HT1080 (cell line): ENCODE measurements at regions not wholly inside any gene's neighbourhood (a gene's known extent, or its start where the extent isn't known, plus 50 kb on each side); places are given as distances from the start of the nearest gene placed in this dataset.

Experiments used
- DNase-seq: peaks from one replicate; pipeline ENCODE4 v3.0.0-alpha.2; 2015; ENCODE audit warnings: low read depth

GRCh38 chr12:107468182-107468581, 217.4 kb upstream of the PWP1 start:
- no peak for DNase-seq

DNA sequence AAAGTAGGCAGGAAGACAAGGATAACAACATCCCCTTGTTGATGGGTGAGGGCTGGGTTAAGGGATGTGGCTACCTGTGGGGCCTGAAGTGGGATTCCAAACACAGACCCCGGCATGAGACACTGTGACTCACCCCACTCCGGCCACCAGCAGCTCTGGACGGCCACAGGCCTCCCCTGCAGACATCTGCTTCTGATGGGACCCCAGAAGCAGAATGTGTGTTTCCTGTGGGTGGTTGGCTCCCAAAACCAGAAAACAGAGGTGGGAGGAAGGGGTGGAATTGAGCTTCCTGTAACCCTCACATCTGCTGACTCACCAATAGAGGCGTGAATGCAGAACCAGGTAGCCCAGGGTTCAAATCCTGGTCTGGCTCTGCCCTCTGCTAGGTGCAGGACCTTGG, 216.6 kb upstream of the PWP1 start:
- peak; percentile 38 for DNase-seq

GRCh38 chr12:107470645-107471044, 215.0 kb upstream of the PWP1 start:
- DNase-seq, result no peak

- no peak for DNase-seq
These were observed 213.3 kb upstream of the PWP1 start for GRCh38 chr12:107472308-107472707.

- no peak for DNase-seq
These were observed 211.5 kb upstream of the PWP1 start for GRCh38 chr12:107474099-107474498.

GRCh38 chr12:107474639-107475539, 210.7 kb upstream of the PWP1 start:
- no peak for DNase-seq

- no peak for DNase-seq
These were observed 209.7 kb upstream of the PWP1 start for GRCh38 chr12:107475900-107476299.

DNA sequence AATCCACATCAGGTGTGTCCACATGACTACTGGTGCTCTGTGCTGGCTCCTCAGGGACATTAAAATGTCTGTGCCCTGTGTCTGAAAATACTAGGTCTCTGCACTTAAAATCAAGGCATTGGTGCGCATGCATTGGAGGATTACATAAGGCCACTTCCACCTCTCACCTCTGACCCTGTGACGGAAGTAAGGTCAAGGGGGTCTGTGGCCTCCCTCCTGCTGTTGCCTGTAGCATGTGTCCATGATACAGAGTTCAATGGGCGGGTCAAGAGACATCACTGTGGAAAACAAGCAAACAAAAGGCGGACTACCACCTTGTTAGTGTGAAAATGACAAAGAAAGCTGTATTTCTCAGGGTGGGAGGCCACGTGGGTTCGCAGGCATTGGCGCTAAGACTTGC, 208.6 kb upstream of the PWP1 start:
- DNase-seq, result no peak

DNA sequence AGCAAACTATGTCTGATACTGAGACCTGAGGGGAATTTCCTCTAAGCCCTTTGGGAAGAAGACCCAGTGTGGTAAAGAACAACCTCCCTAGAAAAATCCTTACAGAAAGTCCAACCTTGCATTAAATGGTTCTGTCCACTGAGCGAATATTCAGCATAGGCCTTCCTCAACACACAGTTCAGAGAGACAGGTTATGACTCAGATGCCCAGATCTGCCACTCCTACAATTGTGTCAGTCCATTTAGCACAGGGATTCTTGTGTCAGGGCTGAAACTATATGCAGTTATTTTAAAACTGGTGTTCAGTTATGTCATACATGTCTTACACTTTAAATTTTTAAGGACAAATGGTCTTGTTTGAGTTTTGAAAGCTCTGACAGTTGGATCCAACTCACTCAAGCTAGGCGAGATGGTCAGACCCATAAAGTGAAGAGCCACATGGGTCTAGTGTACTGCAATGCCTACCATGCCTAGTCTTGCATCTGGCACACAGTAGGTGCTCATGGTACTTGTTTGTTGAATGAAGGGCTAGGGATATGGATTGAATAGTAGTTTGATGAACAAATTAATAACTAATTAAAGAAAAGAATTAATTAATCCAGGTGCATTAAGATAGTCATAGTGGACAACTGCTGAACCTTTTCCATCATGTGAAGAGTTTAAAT, 207.5 kb upstream of the PWP1 start:
- DNase-seq, result peak; percentile 59

GRCh38 chr12:107478881-107479280, 206.7 kb upstream of the PWP1 start:
- DNase-seq, result no peak

GRCh38 chr12:107480836-107481608, 204.6 kb upstream of the PWP1 start:
- no peak for DNase-seq

GRCh38 chr12:107484230-107484629, 201.4 kb upstream of the PWP1 start:
- no peak for DNase-seq

DNA sequence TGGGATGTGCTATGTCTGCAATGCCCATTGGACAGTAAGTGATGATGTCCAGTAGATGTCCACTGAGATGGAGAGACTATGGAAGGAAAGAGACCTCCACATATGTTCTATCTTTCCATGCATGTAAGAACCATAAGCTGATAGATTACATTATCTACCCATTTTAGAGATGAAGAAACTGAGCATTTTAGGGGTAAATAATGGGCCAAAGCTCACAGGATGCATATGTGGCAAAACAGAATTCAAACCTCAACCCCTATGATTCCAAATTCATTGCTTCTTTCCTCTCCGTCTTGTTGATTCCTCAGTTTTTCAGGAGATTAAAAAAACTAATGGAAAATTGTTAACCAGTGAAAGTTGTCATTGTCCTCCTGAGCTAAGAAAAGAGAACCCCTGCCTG, 200.7 kb upstream of the PWP1 start:
- no peak for DNase-seq

DNA sequence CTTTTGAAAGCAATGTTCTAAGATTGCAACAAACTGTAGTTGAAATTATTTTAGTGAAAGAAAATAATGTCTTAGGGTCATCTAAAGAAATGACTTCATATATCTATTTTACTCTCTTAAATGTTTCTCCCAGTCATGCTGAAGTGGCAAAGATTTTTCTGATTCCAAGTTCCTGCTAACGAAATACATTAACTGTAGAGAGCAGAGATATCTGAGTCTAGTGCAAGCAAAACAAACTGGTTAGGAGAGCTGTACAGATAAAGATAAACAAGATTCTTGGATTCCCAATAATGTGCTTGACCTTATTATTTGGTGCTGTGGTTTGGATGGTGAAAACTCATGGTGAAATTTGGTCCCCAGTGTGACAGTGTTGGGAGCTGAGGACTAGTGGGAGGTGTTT, 199.9 kb upstream of the PWP1 start:
- DNase-seq, result no peak

DNA sequence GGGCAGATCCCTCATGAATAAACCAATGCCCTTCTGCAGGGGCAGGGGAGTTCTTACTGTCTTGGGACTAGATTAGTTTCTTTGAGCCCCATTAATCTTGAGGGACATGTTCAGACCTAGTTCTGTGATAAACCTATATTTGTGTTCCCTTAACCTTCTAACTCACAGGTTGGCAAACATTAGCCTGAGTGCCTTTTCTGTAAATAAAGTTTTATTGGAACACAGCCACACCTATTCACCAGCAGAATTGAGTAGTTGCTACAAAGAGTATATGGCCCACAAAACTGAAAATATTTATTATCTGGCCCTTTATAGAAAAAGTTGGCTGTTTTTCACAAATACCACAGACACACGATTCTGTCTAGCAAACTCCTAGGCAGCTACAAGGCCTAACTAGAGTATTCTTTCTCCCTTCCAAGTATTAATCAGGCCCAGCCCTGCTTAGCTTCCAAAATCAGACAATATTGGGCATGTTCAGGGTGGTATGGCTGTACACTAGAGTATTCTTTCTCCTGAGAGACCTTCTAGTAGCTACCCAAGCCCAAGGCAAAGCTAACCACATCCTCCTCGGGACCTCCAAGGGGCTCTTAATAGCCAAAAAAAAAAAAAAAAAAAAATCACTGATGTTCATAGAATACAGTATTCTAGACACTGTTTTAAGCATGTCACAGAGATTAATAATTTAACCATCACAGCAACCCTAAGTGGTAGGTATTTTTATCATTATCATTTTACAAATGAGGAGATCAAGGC, 199.3 kb upstream of the PWP1 start:
- DNase-seq, result no peak

- no peak for DNase-seq
These were observed 198.5 kb upstream of the PWP1 start for GRCh38 chr12:107487011-107487680.

DNA sequence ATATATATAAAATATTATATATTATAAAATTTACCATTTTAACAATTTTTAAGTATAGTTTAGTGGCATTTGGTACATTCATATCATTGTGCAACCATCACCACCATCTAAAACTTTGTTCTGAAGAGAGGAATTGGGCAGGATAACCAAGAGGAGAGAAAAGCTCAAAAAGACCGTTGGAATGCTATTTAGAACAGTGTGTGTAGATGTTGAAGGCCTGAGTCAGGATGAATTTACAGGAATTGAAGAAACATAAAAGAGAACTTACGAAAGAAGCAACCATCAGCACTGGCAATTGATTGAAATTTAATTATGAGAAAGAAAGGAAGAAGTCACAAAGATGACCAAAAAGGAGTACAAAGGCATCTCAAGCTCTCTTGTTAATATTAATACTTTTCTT, 196.9 kb upstream of the PWP1 start:
- no peak for DNase-seq

DNA sequence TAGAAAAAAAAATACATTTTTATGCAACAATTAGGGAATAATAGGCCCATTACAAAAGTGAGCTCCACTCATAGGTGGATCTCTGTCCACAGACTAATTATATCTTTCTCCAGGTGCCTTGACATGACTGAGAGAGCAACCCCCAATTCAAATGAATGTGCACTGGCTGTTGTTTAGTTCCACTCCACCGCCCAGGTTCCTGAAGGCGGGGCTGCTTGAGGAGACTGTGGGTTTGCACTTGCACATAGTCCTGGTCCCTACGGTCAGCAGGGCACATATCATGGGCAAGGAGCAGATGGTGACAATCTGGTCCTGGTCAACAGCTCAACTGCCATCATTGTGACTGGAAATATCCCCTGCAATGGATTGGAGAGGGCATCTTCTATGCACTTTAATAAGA, 195.6 kb upstream of the PWP1 start:
- no peak for DNase-seq

- peak; percentile 47 for DNase-seq
These were observed 193.7 kb upstream of the PWP1 start for GRCh38 chr12:107491856-107492255.

- no peak for DNase-seq
These were observed 193.0 kb upstream of the PWP1 start for GRCh38 chr12:107492393-107493134.
